ENCODE measurements at regions not wholly inside any gene's neighbourhood (a gene's known extent, or its start where the extent isn't known, plus 50 kb on each side); places are given as distances from the start of the nearest gene placed in this dataset.

- TF ChIP-seq CTCF (IDR thresholded peaks at IDR 0.05; ENCODE audit: insufficient read depth, low read length) = peak; percentile 31
- TF ChIP-seq POLR2AphosphoS5 (IDR thresholded peaks at IDR 0.05; ENCODE audit: low read depth) = no peak
- TF ChIP-seq SPI1 (IDR thresholded peaks at IDR 0.05; ENCODE audit: borderline replicate concordance, low read depth) = no peak
- TF ChIP-seq, protein P1, sequence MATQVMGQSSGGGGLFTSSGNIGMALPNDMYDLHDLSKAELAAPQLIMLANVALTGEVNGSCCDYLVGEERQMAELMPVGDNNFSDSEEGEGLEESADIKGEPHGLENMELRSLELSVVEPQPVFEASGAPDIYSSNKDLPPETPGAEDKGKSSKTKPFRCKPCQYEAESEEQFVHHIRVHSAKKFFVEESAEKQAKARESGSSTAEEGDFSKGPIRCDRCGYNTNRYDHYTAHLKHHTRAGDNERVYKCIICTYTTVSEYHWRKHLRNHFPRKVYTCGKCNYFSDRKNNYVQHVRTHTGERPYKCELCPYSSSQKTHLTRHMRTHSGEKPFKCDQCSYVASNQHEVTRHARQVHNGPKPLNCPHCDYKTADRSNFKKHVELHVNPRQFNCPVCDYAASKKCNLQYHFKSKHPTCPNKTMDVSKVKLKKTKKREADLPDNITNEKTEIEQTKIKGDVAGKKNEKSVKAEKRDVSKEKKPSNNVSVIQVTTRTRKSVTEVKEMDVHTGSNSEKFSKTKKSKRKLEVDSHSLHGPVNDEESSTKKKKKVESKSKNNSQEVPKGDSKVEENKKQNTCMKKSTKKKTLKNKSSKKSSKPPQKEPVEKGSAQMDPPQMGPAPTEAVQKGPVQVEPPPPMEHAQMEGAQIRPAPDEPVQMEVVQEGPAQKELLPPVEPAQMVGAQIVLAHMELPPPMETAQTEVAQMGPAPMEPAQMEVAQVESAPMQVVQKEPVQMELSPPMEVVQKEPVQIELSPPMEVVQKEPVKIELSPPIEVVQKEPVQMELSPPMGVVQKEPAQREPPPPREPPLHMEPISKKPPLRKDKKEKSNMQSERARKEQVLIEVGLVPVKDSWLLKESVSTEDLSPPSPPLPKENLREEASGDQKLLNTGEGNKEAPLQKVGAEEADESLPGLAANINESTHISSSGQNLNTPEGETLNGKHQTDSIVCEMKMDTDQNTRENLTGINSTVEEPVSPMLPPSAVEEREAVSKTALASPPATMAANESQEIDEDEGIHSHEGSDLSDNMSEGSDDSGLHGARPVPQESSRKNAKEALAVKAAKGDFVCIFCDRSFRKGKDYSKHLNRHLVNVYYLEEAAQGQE (IDR thresholded peaks at IDR 0.05; ENCODE audit: insufficient replicate concordance, low read depth) = no peak
- no peak for TF ChIP-seq GABPA (IDR thresholded peaks at IDR 0.05; ENCODE audit: low read depth)
Observed at GRCh38 chr12:125402874-125403789, 337.9 kb downstream of the AACS start.

All from HL-60 (cell line).